ENCODE measurements at regions not wholly inside any gene's neighbourhood (a gene's known extent, or its start where the extent isn't known, plus 50 kb on each side); places are given as distances from the start of the nearest gene placed in this dataset.

GRCh38 chr2:220365023-220365422 lies 737.6 kb downstream of the SLC4A3 start:
- 13% methylated on average over 2 of the region's 2 CpGs for WGBS (ENCODE audit: low lambda C conversion rate)
- Histone ChIP-seq H3K4me3 (replicated peaks in 1 of 3; ENCODE audit: insufficient read depth in 1 of 3, low read depth in 2 of 3, low read length in 3 of 3) (no peak overlapping the region), H3K4me2 (ENCODE audit: low read depth, low read length) (no peak overlapping the region), H3K4me1 (ENCODE audit: insufficient read depth, low read length) (no peaks in the 10 kb centered on the region), H2AFZ (ENCODE audit: low read length) (no peak overlapping the region), H4K20me1 (ENCODE audit: insufficient read depth, low read length) (no peaks in the 10 kb centered on the region), H3K9me3 (ENCODE audit: low read length) (peaks cover 23% of the 10 kb centered on the region), H3K27me3 (ENCODE audit: control insufficient read depth in 1 of 2, insufficient read depth in 2 of 2, low read length in 2 of 2) (no peaks in the 10 kb centered on the region), H3K79me2 (ENCODE audit: insufficient read depth, low read length) (no peaks in the 10 kb centered on the region), H3K9ac (ENCODE audit: insufficient read depth, low read depth, low read length) (no peak overlapping the region), H3K36me3 (replicated peaks in 1 of 2; ENCODE audit: control insufficient read depth in 1 of 2, insufficient read depth in 2 of 2, low read length in 2 of 2) (no peaks in the 10 kb centered on the region), H3K27ac (ENCODE audit: extremely low read length, insufficient read depth, low read length) (no peak overlapping the region)
- no TSS peak for BruUV-seq (replicated peaks)
- FAIRE-seq (no peak), ATAC-seq (no peak), DNase-seq (ENCODE audit: low spot score) (no peak)
- in situ Hi-C loops (cut with HindIII; ENCODE audit: extremely low pct_ligation_motif_present, low pct_unique_long_range_greater_than_20kb) (no loop called here), intact Hi-C loops (cut with micrococcal nuclease; ENCODE audit: unreplicated experiment) (no loop called here)
- ChIA-PET CTCF (ENCODE audit: low intra/inter-chr PET ratio, low total read pairs) (no interaction called here), POLR2A (no interaction called here)
- TF ChIP-seq ZNF235 (CRISPR knock-in tag; IDR thresholded peaks at IDR 0.05; ENCODE audit: borderline replicate concordance): no peak
- TF ChIP-seq E2F5 (CRISPR knock-in tag; conservative IDR thresholded peaks at IDR 0.05): no peak
- TF ChIP-seq PCBP2 (optimal IDR thresholded peaks at IDR 0.05; ENCODE audit: low read depth, low read length, poor library complexity, severe bottlenecking): no peak
- TF ChIP-seq CSRNP2 (CRISPR knock-in tag; conservative IDR thresholded peaks at IDR 0.05; ENCODE audit: low read depth): no peak
- TF ChIP-seq RBFOX2 (IDR thresholded peaks at IDR 0.05; ENCODE audit: low read depth, low read length): no peak
- no peak for TF ChIP-seq NFE2L1 (CRISPR knock-in tag; IDR thresholded peaks at IDR 0.05; ENCODE audit: borderline replicate concordance)
- no peak for TF ChIP-seq HOXA9 (CRISPR knock-in tag; IDR thresholded peaks at IDR 0.05; ENCODE audit: borderline replicate concordance)
